GM18517 (cell line): ENCODE measurements at regions not wholly inside any gene's neighbourhood (a gene's known extent, or its start where the extent isn't known, plus 50 kb on each side); places are given as distances from the start of the nearest gene placed in this dataset.

Experiments used
- ATAC-seq: cut with Tn5 transposase; IDR thresholded peaks from one replicate; pipeline ENCODE4 v1.9.1; 2021; ENCODE audit warnings: mild to moderate bottlenecking, moderate library complexity; ENCODE audit not compliant: unreplicated experiment

DNA sequence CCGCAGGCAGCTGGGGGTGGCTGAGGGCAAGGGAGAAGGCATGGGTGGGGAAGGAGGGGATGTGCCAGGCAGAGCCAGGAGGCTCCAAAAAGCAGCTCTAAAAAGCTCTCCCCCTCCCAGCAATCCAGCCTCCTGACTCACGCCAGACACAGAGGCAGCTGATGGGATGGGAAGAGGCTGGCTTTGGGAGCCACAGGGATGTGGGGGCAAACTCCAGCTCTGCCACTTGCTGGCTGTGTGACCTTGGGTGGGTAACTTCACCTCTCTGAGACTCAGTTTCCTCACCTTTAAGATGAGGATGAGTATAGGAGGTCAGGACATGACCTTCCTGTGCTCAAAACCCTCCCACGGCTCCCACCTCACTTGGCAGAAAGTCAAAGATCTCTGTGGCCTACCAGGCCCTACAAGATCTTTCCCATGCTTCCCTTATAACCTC lies 148.9 kb downstream of the CEBPB start:
- ATAC-seq, result no peak

DNA sequence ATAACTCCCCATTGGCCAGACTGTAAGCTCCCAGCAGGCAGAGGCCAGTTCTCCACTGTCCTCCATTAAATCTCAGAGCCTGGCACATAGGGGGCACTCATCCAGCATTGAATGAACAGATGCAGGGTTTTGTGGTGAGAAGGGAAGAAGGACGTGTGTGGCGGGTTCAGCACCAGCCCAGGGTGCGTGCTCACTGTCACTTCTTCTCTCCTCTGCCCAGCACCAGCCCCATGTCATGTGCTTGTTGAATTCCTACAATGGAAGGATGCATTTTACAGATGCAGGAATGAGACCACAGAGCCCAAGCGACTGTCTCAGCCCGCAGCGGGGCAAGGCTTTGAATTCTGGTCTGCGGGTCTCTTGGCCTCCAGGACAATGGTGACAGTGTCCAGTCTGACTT lies 149.9 kb downstream of the CEBPB start:
- no peak for ATAC-seq

DNA sequence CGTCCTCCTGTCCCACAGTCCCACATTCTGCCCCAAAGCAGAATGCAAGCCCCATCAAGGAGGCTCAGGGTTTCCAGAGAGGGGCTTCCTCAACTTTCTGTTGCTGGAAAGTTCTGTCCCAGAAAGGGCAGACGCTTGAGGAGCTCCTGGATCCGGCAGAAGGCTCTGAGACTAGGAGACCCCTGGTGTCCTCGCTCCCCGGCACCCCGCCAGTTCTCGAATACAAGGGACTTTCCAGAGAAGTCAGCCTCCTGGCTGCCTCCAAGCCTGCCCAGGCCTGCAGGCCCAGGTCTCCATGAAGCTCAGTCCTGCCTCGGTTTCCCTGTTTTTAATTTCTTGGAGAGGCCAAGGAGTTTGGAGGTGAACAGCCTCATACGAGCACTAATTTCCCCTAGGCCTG lies 150.4 kb downstream of the CEBPB start:
- ATAC-seq, result no peak

DNA sequence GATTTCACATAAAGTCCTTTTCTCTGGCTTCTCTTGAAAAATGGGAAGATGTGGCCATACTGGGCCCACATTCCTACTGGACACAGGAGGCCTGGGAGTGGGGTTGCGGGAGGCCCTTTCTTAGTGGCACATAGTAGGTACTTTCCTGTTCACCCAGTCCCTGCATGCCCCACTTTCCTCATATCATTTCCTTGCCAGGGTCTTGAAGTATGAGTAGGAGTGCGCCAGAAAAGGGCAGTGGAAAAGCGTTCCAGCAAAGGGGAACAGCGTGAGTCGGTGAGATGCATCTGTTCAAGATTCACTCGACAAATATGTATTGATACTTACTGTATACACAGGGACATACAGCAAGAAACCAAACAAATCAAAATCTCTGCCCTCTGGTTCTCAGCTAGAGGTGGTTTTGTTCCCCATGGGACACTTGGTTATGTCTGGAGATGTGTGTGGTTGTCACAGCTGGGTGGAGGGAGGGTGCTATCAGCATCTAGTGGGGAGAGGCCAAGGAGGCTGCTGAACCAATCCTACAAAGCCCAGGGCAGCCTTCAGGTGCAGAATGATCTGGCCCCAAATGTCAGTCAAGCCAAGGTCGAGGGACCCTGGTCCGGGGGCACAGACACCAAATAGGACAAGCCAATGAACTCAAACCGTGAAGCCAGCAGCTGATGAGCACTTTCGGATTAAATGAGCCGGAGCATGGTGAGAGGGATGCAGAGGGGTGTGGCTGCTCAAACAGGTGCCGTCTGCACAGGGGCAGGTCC lies 151.4 kb downstream of the CEBPB start:
- no peak for ATAC-seq

DNA sequence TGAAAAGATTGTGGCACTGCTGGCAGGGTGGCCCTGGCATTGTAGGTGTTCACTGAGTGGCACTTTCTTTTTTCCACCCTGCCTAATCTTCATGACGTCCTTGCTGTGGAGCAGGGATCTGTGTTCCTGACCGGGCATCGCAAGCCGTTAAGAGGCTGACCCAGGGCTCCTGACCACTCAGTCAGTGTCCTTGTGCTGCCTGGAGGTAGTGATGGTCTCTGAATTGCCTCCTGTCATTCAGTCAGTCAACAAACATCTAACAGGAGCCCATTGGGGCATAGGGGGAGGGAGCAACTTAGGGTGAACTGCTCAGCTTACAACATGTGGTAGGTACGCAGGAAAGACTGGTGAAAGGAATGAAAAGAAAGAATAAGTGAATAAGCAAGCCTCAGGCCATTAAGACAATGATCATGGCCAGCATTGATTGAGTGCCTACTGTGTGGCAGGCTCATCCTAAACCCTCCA lies 152.0 kb downstream of the CEBPB start:
- no peak for ATAC-seq

DNA sequence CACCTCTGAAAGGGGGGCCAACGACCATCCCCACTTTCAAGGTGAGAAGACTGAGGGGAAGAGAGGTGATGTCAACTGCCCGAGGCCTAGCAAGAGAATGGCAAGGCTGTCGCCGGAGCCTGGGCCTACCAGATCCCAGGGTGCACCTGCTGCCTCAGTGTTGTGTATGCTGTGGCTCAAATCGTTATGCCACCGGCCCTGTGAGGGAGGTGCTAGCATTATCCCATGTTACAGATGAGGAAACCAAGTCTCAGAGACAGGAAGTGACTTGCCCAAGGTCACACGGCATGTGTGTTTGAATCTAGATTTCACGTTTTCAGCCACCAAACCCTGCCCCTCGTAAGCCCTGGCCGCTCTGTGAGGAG lies 152.5 kb downstream of the CEBPB start:
- no peak for ATAC-seq

DNA sequence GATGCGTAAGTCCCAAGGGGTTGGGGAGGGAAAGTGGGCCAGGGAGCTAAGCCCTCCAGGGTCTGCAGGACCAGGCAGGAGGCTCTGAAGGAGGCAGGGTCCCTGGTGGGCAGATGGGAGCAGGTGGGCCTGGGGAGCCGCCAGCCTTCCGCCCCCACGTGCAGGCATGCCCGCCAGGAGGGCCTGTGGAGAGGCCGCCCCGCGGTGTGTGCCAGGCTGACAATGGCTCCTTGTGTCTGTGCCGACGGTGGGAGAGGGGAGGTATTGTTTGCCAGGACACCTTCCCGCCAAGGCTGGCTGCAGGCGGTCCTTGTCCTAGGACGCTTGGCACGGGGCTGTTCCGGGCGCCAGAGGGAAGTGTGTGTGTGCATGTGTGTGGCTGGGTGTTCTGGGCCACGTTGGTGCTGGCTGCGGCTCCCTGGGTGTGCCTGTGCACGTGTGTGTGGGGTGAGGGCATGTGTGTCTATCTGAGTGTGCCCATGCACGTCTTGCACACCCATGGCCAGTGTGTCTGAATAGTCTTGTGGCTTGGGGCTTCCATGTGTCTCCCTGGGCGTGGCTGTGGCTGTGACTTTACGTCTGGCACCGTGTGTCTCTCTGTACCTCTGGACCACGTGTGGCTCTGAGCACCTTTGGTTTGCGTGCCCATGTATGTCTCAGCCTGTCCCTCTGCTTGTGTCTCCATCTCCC lies 153.0 kb downstream of the CEBPB start:
- no peak for ATAC-seq

DNA sequence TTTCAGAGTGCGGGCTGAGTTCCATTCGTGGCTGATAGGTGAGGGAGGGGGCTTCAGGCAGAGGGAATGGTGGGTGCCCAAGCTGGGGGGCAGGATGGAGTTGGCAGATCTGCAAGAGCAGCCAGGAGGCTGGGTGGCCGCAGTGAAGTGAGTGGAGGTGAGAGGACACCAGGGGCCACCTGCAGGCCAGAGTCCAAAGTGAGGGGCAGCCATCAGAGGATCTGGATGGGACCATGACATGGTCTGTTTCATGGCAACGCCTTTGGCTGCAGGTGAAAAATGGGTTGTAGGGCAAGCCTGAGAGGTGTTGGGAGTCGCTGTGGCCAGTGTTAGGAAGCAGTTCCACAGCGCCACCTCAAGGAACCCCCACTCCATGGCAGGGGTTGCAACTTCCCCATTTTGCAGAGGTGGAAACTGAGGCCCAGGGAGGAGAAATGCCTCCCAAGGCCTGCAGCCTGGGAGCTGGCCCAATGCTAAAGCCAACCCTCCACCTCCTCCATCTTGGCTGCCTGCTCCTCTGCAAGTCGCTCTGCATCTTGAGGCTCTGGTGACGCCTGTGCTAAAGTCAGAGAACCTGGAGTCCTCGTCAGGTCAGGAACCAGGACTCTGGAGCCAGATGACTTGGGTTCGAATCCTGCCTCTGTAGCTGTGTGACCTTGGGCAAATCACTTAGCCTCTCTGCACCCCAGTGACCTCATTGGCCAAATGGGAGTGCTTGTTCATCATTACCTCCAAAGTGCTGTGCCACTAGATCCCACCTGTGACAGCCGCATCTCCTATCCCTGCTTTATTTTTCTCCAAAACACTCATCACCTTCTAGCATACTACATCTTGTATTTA lies 153.8 kb downstream of the CEBPB start:
- no peak for ATAC-seq

DNA sequence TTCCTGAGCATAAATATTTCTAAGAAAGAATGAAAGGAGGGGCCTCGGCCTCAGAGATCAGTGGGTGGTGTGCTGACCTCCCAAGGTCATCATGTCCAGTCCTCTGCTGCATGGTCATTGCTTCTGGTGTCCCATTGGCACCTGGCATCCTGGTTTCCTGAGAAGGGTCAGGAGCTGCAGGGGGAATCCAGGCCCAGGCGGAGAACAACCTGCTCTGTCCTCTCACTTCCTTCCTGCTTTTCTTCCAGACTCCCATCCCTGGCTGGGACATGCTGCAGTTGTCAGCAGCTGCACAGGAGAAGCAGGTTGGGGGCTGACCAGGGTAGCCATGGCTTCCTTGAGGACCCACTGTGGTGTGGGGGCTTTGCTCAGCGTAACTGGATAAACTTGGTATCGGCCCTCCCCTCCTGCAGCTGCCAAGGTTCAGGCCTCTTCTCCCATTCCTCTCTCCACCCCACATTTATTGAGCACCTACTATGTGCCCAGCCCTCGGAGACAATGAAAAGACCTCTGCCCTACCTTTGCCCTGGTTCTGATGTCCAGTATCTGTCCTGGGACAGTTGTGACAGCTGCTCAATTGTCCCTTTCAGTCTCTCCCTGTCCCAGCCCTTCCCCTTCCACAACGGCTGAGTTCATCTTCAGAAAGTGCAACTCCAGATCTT lies 155.2 kb downstream of the CEBPB start:
- ATAC-seq, result no peak

DNA sequence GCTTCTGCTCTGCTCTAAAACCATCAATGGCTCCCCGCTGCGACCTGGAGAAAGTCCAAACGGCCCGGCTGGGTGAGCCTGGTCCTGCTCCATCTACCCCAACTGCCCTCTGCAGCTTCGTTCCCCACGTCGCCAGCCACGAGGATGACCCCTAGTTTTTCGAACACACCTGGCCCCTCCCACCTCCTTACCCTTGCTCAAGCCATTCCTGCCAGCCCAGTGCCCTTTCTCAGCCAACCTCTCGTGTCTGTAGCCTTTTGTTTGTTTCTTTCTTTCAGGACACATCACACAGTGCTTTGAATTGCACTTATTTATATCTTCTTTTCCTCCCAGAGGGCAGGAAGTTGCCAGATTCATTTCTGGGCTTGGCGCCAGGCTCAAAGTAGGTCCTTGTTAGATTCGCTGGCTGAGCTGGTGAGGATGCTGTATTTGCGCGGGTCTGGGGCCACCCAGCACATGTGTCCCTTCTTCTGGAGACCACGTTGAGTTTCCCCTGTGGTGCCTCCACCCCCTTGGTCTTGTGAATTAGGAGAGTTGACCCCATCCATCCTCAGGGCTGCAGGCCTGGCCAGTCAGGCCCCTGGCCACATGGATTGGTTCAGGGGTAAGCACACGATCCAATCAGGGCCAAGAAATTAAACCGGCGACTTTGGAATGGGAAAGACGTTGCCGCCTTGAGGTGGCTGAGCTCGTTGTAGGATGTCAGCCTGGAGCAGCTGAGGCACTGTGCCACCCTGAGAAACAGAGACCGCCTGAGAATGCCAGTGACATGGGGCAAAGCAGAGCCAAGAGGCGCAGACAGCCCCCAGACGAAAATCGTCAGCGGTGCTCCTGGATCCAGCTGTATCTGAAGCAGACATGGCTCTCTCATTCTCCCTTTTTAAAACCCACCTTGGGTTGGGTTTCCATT lies 156.0 kb downstream of the CEBPB start:
- ATAC-seq, result no peak

DNA sequence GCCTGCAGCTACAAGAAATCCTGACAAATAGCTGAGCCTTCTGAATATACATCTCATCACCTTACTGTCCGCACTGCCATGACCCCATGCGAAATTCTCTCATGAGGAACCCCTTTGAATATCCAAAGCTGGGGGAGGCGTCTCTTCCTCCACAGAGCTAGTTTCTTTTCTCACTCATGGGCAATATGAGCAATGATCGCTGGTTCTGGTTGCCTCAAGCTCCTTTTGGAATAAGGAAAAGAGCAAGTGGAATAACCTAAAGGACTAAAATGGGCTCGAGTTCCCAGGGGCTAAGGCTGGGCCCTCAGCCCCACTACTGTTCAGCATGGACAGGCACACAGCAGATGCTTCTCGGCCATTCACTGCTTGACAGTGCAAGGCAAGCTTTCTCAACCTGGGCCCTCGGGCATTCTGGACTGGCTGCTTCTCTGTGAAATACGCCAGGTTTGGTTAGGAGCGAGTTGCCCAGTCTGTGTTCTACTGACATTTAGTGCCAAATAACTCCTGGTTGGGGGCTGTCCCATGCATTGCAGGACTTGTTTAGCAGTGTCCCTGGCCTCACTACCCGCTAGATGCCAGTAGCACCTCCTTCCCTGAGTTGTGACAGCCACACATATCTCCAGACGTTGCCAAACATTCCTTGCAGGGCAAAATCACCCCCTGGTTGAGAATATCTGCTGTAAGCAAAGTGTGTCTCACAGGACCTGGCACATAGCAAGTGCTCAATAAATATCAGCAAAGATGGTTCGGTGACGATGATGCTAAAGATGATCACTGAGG lies 156.8 kb downstream of the CEBPB start:
- ATAC-seq, result no peak

DNA sequence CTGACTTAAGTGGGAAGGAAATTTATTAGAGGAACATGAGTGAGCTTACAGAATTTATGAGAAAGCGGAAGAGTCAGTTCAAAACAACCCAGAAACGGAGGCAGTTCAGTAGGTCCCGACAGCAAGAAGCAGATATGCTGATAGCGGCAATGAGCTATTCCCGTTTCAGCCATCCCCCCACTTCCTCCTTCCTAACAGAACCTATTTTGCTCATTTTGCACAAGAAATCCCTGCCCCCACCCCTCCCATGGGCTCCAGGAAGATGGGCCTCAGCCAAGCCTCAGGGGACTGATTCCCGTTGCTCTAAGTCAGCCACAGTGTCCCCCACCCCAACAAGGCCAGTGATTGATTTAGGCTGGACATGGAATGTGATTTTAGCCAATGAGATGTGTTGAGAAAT lies 157.5 kb downstream of the CEBPB start:
- no peak for ATAC-seq

DNA sequence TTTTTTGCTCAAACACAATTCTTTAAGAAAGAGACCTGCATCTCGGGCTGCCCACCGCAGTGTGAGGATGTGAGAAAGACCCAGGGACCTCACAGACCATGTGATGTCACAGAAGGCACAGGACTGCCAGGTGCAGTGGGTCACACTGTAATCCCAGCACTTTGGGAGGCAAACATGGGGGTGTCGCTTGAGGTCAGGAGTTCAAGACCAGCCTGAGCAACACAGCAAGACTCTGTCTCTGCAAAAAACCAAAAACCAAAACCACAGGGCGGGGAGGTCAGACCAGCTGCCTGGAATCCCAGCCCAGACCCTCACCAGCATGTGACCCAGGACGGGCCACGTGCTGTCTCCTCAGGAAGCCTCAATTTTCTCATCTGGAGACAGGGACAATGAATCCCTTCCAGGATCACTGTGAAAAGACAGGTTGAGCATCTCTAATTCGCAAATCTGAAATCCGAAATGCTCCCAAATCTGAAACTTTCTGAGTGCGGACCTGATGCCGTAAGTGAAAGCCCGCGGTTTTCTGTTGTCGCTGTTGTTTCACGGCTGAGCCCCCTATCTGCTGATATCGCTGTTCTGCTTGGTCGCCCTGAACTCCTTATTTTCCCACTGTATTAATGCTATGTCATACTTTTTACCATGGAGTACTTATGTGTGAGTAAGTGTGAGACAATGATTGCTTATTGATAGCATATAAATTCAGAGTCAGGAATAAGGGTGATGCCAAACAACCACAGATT lies 159.5 kb upstream of the PTPN1 start:
- no peak for ATAC-seq

DNA sequence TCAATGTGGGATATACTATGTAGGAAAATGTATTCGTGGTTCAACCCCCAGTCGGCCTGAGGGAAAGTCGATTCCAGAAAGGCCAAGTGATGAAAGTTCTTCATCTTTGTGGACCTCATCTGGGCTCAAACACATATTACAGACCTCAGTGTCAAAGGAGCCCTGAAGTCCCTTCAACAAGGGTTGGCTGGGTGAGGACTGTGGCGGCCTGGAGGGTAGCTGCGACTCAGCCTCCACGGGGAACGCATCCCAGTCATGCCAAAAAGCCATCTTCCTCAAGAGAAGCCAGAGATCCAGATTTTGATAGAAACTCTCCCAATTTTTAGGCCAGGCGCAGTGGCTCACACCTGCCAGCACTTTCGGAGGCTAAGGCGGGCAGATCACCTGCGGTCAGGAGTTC lies 158.6 kb upstream of the PTPN1 start:
- no peak for ATAC-seq

DNA sequence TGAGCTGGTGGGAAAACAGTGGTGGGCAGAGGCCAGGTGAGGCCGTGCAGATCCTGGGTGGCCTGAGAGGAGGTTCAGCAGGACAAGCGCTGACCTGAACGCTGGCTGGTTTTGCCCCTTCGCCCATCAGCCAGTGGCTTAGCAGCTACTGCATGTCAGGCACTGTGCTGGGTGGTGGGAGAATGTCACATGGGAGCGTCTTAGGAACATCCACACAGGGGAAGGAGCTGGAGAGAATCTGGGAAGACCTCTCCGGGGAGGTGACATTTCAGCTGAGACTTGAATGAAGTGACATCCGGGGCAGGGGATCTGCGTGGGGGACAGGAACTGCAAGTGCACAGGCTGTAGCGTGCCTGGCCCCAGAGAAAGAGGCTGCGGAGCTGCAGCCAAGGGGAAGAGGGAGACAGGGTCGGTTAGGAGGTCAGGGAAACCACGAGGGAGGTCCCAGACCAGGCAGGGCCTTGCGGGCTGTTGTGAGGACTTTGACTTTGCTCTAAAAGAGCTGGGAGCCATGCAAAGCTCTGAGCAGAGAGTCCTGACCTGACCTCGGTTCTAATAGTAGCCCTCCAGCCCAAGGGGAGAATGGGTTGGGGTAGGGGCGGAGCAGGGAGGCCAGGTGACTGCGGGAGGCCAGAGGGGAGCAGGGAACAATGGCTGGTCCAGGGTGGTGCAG lies 156.8 kb upstream of the PTPN1 start:
- no peak for ATAC-seq

DNA sequence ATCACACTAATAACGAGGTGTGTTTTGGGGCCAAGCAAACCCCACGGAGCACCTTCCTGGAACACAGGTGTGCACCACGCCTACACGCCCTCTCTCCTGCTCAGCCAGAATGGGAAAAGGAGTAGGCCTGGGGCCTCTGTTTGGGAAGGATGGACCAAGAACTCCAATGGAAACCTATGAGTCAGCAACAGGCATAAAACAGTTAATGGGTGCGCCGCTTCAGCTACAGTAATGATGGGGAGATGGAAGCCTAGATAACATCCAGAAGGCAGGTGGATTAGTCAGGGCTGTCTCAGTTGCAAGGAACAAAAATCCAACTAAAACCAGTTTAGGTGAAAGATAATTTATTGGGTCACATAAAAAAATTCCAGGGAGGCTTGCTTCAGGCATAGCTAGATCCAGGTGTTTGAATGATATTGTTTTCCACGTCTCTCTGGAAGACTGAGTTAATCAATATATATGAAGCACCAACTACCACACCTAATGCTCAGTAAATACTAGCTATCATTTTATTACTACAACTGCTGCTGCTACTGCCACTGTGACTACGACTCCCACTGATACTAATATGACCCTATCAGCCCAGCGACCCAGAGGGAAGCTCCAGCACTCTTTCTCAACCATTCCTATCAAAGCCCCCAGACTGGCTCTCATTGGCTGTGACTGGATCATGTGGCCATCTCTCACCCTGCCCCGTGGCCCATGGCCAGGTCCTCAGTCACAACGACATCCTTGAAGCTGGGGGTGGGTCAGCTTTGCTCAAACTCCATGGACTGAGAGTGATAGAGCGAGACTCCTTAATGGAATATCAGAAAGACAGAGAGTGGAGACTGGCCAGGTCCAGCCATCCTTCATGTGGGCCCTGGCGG lies 155.2 kb upstream of the PTPN1 start:
- no peak for ATAC-seq
